IgD-negative memory B cell (primary cell): ENCODE measurements at regions not wholly inside any gene's neighbourhood (a gene's known extent, or its start where the extent isn't known, plus 50 kb on each side); places are given as distances from the start of the nearest gene placed in this dataset.

ENCODE experiments used
- H3K27ac Mint-ChIP-seq, 3 donors: one replicate each; pipeline ENCODE4 v1.8.0; 2020 to 2022; ENCODE audit warnings: mild to moderate bottlenecking in 3 of 3, mixed read lengths in 3 of 3, moderate library complexity in 1 of 3
- H3K27me3 Mint-ChIP-seq: one replicate; pipeline ENCODE4 v1.8.0; 2021; ENCODE audit warnings: mixed read lengths
- H3K36me3 Mint-ChIP-seq: one replicate; pipeline ENCODE4 v1.8.0; 2020; ENCODE audit warnings: mild to moderate bottlenecking, mixed read lengths
- H3K4me1 Mint-ChIP-seq, 3 donors: one replicate each; pipeline ENCODE4 v1.8.0; 2020 to 2022; ENCODE audit warnings: mixed read lengths in 3 of 3, mild to moderate bottlenecking in 1 of 3
- H3K4me3 Mint-ChIP-seq, 4 donors: one replicate each; pipeline ENCODE4 v1.8.0; 2020 to 2022; ENCODE audit warnings: mild to moderate bottlenecking in 4 of 4, mixed read lengths in 4 of 4, moderate library complexity in 3 of 4
- H3K9me3 Mint-ChIP-seq, 3 donors: one replicate each; pipeline ENCODE4 v1.8.0; 2020 to 2021; ENCODE audit warnings: mixed read lengths in 3 of 3, mild to moderate bottlenecking in 1 of 3

DNA sequence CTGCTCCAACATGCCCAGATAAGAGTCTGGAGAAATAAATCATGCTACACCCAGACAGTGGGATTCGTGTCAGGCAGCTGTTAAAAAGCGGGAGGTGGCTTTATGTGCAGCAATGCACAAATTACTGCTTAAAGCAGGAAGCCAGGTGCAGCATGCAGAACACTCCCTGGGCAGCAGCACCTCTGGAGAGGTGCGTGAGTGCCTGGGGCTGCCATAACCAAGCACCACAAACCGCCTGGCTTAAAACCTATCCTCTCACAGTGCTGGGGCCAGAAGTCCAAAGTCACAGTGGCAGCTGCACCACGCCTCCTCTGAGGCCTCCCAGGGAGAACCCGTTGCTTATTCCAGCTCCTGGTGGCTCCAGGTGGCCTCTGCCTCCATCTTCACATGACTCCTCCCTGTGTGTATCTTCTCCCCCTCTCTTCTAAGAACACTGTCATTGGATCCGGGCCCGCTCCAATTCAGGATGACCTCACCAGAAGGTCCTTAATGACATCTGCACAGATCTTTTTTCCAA is 115.6 kb downstream of the SIK1 start:
- Mint-ChIP-seq H3K27me3 (peaks cover 19% of the 10 kb centered on the region), H3K36me3 (peaks cover 2% of the 10 kb centered on the region), H3K9me3 (no peaks in the 10 kb centered on the region), H3K4me1 (peaks cover 25 to 48% (median 39%) of the 10 kb centered on the region in 3 donors), H3K27ac (peak overlapping the region in 1 of 3 donors; percentile 18), H3K4me3 (no peak overlapping the region)

GRCh38 chr21:43308815-43309283 is 118.1 kb downstream of the SIK1 start:
- peaks cover 22 to 42% (median 39%) of the 10 kb centered on the region in 3 donors for H3K4me1 Mint-ChIP-seq
- H3K27me3 Mint-ChIP-seq, result peaks cover 20% of the 10 kb centered on the region
- no peaks in the 10 kb centered on the region for H3K9me3 Mint-ChIP-seq
- peaks cover 2% of the 10 kb centered on the region for H3K36me3 Mint-ChIP-seq
- peak overlapping the region in 1 of 4 donors; percentile 56 for H3K4me3 Mint-ChIP-seq
- peak overlapping the region in 2 of 3 donors; percentile 16 to 81 for H3K27ac Mint-ChIP-seq

DNA sequence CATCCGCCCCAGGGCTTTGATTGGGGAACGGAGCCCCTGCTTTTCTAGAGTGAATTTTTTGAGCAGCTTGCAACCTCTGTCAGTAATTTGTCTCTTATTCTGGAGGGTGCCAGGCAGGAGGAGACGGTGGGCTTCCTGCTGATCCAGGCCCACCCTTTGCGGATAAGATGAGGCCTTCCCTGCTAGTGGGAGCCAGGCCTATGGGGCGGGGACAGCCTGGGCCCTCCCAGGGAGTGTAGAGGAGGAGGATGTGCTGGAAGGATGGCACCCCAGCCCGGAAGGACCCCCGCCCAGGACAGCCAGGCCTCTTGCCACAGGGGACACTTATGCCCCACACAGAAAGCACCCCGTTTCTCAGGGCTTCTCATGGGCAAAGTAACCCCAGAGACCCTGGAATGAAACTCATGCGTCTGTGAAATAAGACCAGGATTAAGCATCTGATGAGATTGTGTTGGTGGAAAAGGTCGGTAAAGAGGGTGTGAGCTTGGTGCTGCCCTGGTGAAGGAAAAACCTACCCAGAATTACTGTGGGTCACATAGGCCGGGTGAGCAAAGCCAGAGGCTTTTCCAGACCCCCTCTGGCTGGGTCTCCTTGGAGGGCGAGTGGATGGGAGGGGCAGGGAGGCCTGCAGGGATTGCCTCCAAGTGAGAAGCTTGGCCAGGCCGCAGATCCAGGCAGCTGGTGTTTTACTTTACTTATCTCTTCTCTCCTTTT is 118.7 kb downstream of the SIK1 start:
- H3K4me3 Mint-ChIP-seq, result peak overlapping the region in 1 of 4 donors; percentile 73
- peaks cover 25% of the 10 kb centered on the region for H3K27me3 Mint-ChIP-seq
- peaks cover 21 to 46% (median 36%) of the 10 kb centered on the region in 3 donors for H3K4me1 Mint-ChIP-seq
- peak overlapping the region in 2 of 3 donors; percentile 33 to 87 for H3K27ac Mint-ChIP-seq
- H3K36me3 Mint-ChIP-seq, result peaks cover 2% of the 10 kb centered on the region
- H3K9me3 Mint-ChIP-seq, result no peaks in the 10 kb centered on the region

DNA sequence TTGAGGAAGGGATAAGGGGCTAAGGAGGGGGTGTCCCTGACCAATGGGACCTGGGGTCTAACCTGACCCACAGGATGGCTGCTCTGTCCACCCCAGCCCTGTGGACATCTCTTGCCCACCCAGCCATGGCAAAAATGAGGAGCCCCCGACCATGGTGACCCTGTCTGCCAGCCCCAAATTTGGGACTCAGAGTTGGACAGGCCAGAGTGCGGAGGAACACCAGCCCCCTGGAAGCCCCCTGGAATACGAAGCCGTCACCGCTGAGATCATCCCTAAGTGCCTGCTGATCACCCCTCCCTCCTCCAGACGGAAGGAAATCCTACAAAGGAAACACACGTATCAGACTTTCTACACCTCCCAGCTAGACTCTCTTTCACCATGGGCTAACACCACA is 119.3 kb downstream of the SIK1 start:
- peaks cover 21 to 44% (median 34%) of the 10 kb centered on the region in 3 donors for H3K4me1 Mint-ChIP-seq
- H3K4me3 Mint-ChIP-seq, result peak overlapping the region in 2 of 4 donors; percentile 73 to 82
- no peaks in the 10 kb centered on the region for H3K9me3 Mint-ChIP-seq
- peaks cover 27% of the 10 kb centered on the region for H3K27me3 Mint-ChIP-seq
- H3K36me3 Mint-ChIP-seq, result peaks cover 2% of the 10 kb centered on the region
- H3K27ac Mint-ChIP-seq, result peak overlapping the region in 2 of 3 donors; percentile 33 to 87

DNA sequence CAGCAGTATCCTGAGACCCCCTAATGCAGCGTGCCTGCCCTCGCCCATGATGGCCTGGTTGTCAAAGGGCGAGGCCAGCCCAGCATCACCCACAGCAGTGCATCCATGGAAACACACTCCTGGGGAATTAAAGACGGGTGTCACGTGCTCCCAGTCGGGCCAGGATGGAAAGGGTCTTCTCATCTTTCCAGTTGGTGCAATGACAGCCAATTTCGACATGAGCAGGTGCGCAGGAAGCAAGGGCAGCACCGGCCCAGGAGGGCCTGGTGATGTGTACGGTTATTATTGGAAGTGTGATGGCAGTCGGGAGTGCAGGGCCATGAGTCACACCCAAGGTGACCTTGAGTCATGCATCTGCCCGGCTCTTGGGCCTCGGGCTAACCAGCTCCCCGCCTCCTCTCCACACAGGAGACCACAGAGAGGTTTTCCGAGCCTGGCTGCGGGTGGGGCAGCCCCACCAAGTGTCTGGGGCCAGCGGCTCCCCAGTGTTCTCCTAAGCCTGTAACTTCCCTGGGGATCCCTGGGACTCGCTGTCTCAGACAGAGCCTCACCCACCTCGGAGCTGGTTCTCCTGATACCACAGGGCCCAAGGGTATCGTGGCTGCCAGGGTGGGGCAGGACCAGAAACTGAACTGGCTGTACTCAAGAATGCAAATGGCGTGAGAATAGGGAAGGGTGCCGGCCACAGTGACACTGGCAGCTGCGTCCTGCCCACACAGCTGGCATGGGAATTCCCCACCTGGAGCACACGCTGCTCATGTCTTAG is 119.8 kb downstream of the SIK1 start:
- no peaks in the 10 kb centered on the region for H3K9me3 Mint-ChIP-seq
- H3K4me3 Mint-ChIP-seq, result peak overlapping the region in 2 of 4 donors; percentile 69 to 82
- H3K27ac Mint-ChIP-seq, result peak overlapping the region in 1 of 3 donors; percentile 87
- peaks cover 21 to 38% (median 28%) of the 10 kb centered on the region in 3 donors for H3K4me1 Mint-ChIP-seq
- peaks cover 27% of the 10 kb centered on the region for H3K27me3 Mint-ChIP-seq
- peaks cover 2% of the 10 kb centered on the region for H3K36me3 Mint-ChIP-seq

DNA sequence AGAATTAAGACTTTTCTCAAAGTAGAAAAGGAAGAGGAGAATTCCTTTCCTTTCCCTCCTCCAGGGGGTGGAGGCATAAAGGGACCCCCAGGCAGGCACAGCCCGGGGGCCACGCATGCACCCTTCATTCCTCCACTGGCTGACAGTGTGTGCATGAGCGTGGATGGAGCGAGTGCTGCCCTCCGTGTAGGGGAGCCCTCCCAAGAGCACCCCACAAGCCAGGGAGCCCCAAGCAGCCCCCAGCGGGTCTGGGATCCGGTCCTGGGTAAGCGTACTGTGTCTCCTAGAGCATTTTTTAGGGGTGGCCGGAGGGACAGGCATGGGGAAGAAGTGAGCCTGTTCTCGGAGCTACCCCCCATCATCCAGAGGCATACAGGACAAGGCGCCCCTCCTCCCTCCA is 120.5 kb downstream of the SIK1 start:
- no peaks in the 10 kb centered on the region for H3K9me3 Mint-ChIP-seq
- no peak overlapping the region for H3K27ac Mint-ChIP-seq
- peaks cover 16 to 31% (median 22%) of the 10 kb centered on the region in 3 donors for H3K4me1 Mint-ChIP-seq
- H3K4me3 Mint-ChIP-seq, result peak overlapping the region in 1 of 4 donors; percentile 82
- H3K27me3 Mint-ChIP-seq, result peaks cover 26% of the 10 kb centered on the region
- peaks cover 2% of the 10 kb centered on the region for H3K36me3 Mint-ChIP-seq

GRCh38 chr21:43305811-43306311 is 121.1 kb downstream of the SIK1 start:
- peaks cover 2% of the 10 kb centered on the region for H3K36me3 Mint-ChIP-seq
- peaks cover 16 to 26% (median 18%) of the 10 kb centered on the region in 3 donors for H3K4me1 Mint-ChIP-seq
- H3K27me3 Mint-ChIP-seq, result peaks cover 26% of the 10 kb centered on the region
- H3K4me3 Mint-ChIP-seq, result peak overlapping the region in 1 of 4 donors; percentile 74
- no peak overlapping the region for H3K27ac Mint-ChIP-seq
- H3K9me3 Mint-ChIP-seq, result no peaks in the 10 kb centered on the region

GRCh38 chr21:43305336-43305665 is 121.6 kb downstream of the SIK1 start:
- Mint-ChIP-seq H3K9me3 (no peaks in the 10 kb centered on the region), H3K4me1 (peaks cover 14 to 22% (median 16%) of the 10 kb centered on the region in 3 donors), H3K27me3 (peaks cover 26% of the 10 kb centered on the region), H3K27ac (no peak overlapping the region), H3K4me3 (peak overlapping the region in 1 of 4 donors; percentile 74), H3K36me3 (peaks cover 2% of the 10 kb centered on the region)

GRCh38 chr21:43304621-43305335 is 122.2 kb downstream of the SIK1 start:
- H3K27ac Mint-ChIP-seq, result no peak overlapping the region
- H3K36me3 Mint-ChIP-seq, result peaks cover 2% of the 10 kb centered on the region
- no peak overlapping the region for H3K4me3 Mint-ChIP-seq

DNA sequence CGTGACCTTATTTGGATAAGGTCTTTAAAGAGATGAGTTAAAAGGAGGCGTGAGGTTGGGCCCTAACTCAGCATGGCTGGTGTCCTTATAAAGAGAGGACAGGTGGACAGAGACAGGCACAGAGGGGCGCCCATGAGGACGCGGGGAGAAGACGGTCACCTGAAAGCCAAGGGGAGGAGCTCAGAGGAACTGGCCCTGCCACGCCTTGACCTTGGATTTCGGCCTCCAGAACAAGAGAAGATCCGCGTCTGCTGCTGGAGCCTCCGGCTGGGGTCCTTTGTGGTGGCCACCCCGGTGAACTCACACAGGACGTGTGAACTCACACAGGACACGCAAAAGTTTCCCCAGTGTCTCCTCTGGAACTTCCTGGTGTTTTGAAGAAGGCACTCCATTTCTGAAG is 122.7 kb downstream of the SIK1 start:
- Mint-ChIP-seq H3K36me3 (no peaks in the 10 kb centered on the region), H3K4me3 (peak overlapping the region in 1 of 4 donors; percentile 12), H3K27ac (no peak overlapping the region), H3K27me3 (peaks cover 26% of the 10 kb centered on the region), H3K4me1 (peaks cover 14 to 16% (median 14%) of the 10 kb centered on the region in 3 donors), H3K9me3 (no peaks in the 10 kb centered on the region)

More at GRCh38 chr21:43304621-43305335, 122.2 kb downstream of the SIK1 start:
- Mint-ChIP-seq H3K4me1 (peaks cover 14 to 20% (median 16%) of the 10 kb centered on the region in 3 donors), H3K27me3 (peaks cover 26% of the 10 kb centered on the region), H3K9me3 (no peaks in the 10 kb centered on the region)

DNA sequence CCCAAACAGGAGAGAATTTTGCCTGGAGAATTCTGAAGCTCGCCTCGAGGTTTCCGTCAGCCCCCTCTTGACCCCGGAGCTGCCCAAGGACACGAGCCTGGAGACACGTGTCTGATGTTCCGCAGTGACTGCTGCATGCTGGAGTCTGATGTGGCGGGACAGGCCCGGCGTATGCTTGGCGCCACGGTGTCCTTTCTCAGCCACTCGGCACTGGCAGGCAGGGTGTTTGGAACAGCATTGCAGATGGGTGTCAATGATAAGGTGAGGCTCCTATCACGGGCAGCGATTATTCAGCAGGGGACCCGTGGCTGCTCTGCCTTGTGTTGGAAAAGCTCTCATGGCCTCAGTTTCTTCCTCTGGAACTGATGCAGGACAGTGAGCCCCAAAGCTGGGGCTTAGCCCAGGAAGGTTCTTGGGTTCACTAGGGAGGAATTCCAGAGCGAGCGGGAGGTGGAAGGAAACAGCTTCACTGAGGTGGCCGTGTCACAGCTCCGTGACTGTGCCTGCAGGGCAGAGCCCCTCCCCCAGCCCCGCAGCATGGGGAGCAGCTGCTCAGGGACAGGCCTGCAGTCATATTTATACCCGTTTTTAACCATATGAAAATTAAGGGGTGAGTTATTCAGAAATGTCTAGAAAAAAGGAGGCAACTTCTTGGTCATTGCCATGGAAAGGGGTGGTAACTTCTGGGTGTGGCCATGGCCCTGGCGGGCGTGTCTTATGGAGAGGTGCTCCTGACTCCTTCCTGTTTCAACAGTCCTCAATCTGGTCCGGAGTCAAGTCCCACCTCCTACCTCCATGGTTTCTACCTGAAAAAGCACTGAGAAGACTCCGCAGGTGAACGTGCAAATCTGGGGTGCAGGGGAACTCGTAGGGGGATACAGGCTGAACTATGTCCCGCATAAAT is 123.4 kb downstream of the SIK1 start:
- no peaks in the 10 kb centered on the region for H3K9me3 Mint-ChIP-seq
- no peaks in the 10 kb centered on the region for H3K36me3 Mint-ChIP-seq
- peaks cover 28% of the 10 kb centered on the region for H3K27me3 Mint-ChIP-seq
- peak overlapping the region in 1 of 4 donors; percentile 33 for H3K4me3 Mint-ChIP-seq
- peak overlapping the region in 1 of 3 donors; percentile 16 for H3K27ac Mint-ChIP-seq
- peaks cover 14 to 16% (median 14%) of the 10 kb centered on the region in 3 donors for H3K4me1 Mint-ChIP-seq

- peaks cover 11 to 13% (median 11%) of the 10 kb centered on the region in 3 donors for H3K4me1 Mint-ChIP-seq
- H3K4me3 Mint-ChIP-seq, result peak overlapping the region in 1 of 4 donors; percentile 33
- peak overlapping the region in 1 of 3 donors; percentile 16 for H3K27ac Mint-ChIP-seq
- H3K36me3 Mint-ChIP-seq, result no peaks in the 10 kb centered on the region
- no peaks in the 10 kb centered on the region for H3K9me3 Mint-ChIP-seq
- H3K27me3 Mint-ChIP-seq, result peaks cover 30% of the 10 kb centered on the region
These were observed 124.2 kb downstream of the SIK1 start for GRCh38 chr21:43302769-43303168.

DNA sequence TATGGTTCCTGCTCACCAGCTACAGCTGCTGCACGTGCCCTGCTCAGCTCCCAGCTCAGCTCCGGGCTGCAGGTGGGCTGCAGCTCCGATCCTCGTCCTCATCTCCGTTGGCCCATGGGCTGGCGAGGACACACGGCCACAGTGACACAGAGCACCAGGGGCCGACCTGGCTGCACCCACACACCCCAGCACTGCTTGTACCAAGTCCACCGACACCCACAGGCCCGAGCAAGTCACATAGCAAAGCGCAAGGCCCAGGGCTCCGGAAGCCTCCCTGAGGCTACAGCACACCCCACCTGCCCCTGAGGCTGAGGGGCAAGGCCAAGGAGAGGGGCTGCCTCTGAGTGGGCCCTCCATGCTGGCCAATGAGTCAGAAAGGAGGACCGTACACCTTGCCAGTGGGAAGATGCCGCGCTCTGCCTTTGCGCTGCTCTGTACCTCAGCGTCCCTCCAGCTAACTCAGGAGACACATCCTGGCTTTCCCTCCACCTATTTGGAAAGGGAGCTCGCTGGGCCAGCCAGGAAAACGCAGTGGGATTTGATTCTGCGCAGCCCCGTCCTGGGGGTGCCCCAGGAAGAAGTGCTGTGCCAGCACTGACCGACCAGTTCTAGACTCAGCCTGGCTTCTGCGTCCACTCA is 124.8 kb downstream of the SIK1 start:
- no peaks in the 10 kb centered on the region for H3K9me3 Mint-ChIP-seq
- peaks cover 31% of the 10 kb centered on the region for H3K27me3 Mint-ChIP-seq
- peaks cover 7 to 10% (median 9%) of the 10 kb centered on the region in 3 donors for H3K4me1 Mint-ChIP-seq
- H3K36me3 Mint-ChIP-seq, result no peaks in the 10 kb centered on the region
- H3K4me3 Mint-ChIP-seq, result no peak overlapping the region
- H3K27ac Mint-ChIP-seq, result no peak overlapping the region
